Astrocyte (in vitro differentiated cells and primary cell): ENCODE measurements at regions not wholly inside any gene's neighbourhood (a gene's known extent, or its start where the extent isn't known, plus 50 kb on each side); places are given as distances from the start of the nearest gene placed in this dataset.

Experiments used
- DNase-seq: peaks from one replicate; pipeline ENCODE4 v3.0.0-alpha.2; 2010; ENCODE audit warnings: low read depth
- FAIRE-seq: peaks from 2 replicates; lab custom pipeline; 2011; peaks lifted over from hg19 to GRCh38; lab: Jason Lieb, UNC
- H2AFZ ChIP-seq: 2 replicates; pipeline ENCODE4 v1.6.0; 2012; ENCODE audit warnings: low read depth, low read length, inconsistent platforms
- H3K27ac ChIP-seq: 2 replicates; pipeline ENCODE4 v1.5.1; 2011; ENCODE audit warnings: low read depth, low read length, inconsistent platforms
- H3K27me3 ChIP-seq: 2 replicates; pipeline ENCODE4 v1.6.0; 2011; ENCODE audit warnings: low read length, inconsistent platforms; ENCODE audit not compliant: insufficient read depth
- H3K36me3 ChIP-seq: 2 replicates; pipeline ENCODE4 v1.5.1; 2011; ENCODE audit warnings: low read length, inconsistent platforms; ENCODE audit not compliant: insufficient read depth
- H3K4me1 ChIP-seq: 2 replicates; pipeline ENCODE4 v1.5.1; 2011; ENCODE audit warnings: low read length, inconsistent platforms; ENCODE audit not compliant: insufficient read depth
- H3K4me2 ChIP-seq: 2 replicates; pipeline ENCODE4 v1.6.0; 2012; ENCODE audit warnings: low read length, inconsistent platforms
- H3K4me3 ChIP-seq: 2 replicates; pipeline ENCODE4 v1.5.1; 2011; ENCODE audit warnings: low read depth, mild to moderate bottlenecking, low read length, inconsistent platforms; ENCODE audit not compliant: insufficient read depth
- H3K79me2 ChIP-seq: 2 replicates; pipeline ENCODE4 v1.6.0; 2012; ENCODE audit warnings: mild to moderate bottlenecking, low read length, inconsistent platforms; ENCODE audit not compliant: insufficient read depth
- H3K9ac ChIP-seq: 2 replicates; pipeline ENCODE4 v1.6.0; 2012; ENCODE audit warnings: mild to moderate bottlenecking, low read length, inconsistent platforms
- H3K9me3 ChIP-seq: 2 replicates; pipeline ENCODE4 v1.5.1; 2012; ENCODE audit warnings: low read depth, mild to moderate bottlenecking, low read length, inconsistent platforms; ENCODE audit not compliant: insufficient read depth
- H4K20me1 ChIP-seq: 2 replicates; pipeline ENCODE4 v1.6.0; 2012; ENCODE audit warnings: low read length, inconsistent platforms; ENCODE audit not compliant: insufficient read depth
- H3K27ac Mint-ChIP-seq: one replicate; pipeline ENCODE4 v1.8.0; 2021; ENCODE audit warnings: mild to moderate bottlenecking, mixed read lengths; ENCODE audit not compliant: unreplicated experiment
- H3K27me3 Mint-ChIP-seq: one replicate; pipeline ENCODE4 v1.8.0; 2021; ENCODE audit warnings: low read depth, mixed read lengths; ENCODE audit not compliant: unreplicated experiment
- H3K36me3 Mint-ChIP-seq: one replicate; pipeline ENCODE4 v1.8.0; 2021; ENCODE audit warnings: low read depth, mixed read lengths; ENCODE audit not compliant: unreplicated experiment
- H3K4me1 Mint-ChIP-seq: one replicate; pipeline ENCODE4 v1.8.0; 2021; ENCODE audit warnings: low read depth, mixed read lengths; ENCODE audit not compliant: unreplicated experiment
- H3K4me3 Mint-ChIP-seq: one replicate; pipeline ENCODE4 v1.8.0; 2021; ENCODE audit warnings: mild to moderate bottlenecking, moderate library complexity, mixed read lengths; ENCODE audit not compliant: unreplicated experiment
- H3K9me3 Mint-ChIP-seq: one replicate; pipeline ENCODE4 v1.8.0; 2021; ENCODE audit warnings: mild to moderate bottlenecking, mixed read lengths; ENCODE audit not compliant: unreplicated experiment
- EZH2 ChIP-seq: IDR thresholded peaks from 2 replicates; pipeline ENCODE4 v1.6.1; 2012; ENCODE audit warnings: mild to moderate bottlenecking, low read length, inconsistent platforms; ENCODE audit not compliant: insufficient read depth
- TF ChIP-seq, protein P1 (sequence below): IDR thresholded peaks from 2 replicates; pipeline ENCODE4 v1.5.1; 2011; ENCODE audit warnings: low read depth, mild to moderate bottlenecking, inconsistent platforms, low read length, moderate library complexity; ENCODE audit not compliant: insufficient read depth

DNA sequence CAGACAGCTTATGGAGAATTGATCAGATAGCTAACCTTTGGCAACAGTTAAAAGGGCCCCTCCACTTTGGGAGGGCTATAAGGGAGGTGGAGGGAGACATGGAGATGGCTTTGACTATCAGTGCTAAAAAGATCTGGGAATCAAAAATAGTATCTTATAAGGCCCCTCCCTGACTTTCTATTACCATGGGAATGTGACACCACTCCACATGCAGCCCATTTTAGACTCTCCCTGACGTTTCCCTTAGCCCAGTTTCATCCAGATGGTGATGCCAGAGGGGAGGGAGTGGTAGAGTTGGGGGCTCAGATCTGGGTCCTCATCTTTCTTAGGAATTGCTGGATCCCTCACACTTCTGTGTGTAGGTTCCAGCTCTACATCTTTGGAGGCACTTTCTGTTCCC, 200.0 kb upstream of the DTNBP1 start:
- peaks cover 2% of the 10 kb centered on the region for H3K36me3 Mint-ChIP-seq
- Histone ChIP-seq H3K27me3 (peaks cover 2% of the 10 kb centered on the region), H3K27ac (no peak overlapping the region), H3K36me3 (no peaks in the 10 kb centered on the region), H3K4me2 (no peak overlapping the region), H4K20me1 (no peaks in the 10 kb centered on the region), H2AFZ (no peak overlapping the region), H3K79me2 (no peaks in the 10 kb centered on the region), H3K9ac (no peak overlapping the region), H3K4me3 (no peak overlapping the region), H3K4me1 (no peaks in the 10 kb centered on the region), H3K9me3 (no peaks in the 10 kb centered on the region)
- FAIRE-seq (no peak), DNase-seq (no peak)
- peaks cover 3% of the 10 kb centered on the region for H3K27me3 Mint-ChIP-seq
- H3K4me3 Mint-ChIP-seq: no peak overlapping the region
- H3K4me1 Mint-ChIP-seq: peaks cover 3% of the 10 kb centered on the region
- no peaks in the 10 kb centered on the region for H3K9me3 Mint-ChIP-seq
- TF ChIP-seq EZH2: no peak
- TF ChIP-seq, protein P1, sequence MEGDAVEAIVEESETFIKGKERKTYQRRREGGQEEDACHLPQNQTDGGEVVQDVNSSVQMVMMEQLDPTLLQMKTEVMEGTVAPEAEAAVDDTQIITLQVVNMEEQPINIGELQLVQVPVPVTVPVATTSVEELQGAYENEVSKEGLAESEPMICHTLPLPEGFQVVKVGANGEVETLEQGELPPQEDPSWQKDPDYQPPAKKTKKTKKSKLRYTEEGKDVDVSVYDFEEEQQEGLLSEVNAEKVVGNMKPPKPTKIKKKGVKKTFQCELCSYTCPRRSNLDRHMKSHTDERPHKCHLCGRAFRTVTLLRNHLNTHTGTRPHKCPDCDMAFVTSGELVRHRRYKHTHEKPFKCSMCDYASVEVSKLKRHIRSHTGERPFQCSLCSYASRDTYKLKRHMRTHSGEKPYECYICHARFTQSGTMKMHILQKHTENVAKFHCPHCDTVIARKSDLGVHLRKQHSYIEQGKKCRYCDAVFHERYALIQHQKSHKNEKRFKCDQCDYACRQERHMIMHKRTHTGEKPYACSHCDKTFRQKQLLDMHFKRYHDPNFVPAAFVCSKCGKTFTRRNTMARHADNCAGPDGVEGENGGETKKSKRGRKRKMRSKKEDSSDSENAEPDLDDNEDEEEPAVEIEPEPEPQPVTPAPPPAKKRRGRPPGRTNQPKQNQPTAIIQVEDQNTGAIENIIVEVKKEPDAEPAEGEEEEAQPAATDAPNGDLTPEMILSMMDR: no peak
- no peak overlapping the region for H3K27ac Mint-ChIP-seq

DNA sequence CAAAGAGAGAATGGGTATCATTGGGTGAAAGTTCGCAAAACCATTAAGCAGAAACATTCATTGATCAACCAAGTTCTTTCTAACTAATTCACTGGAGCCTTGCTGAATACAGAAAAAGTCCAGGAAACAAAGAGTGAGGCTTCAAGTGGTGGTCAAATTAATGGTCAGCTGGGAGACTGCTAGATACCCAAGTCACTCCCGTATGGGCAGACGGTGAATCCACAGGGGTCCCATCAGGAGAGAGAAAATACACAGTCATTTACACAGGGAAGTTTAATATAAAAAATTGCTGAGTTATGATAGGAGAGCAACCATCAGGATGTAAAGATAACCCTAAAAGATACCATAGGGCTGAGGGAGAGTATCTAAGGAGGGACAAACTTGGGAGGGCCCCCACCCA, 198.7 kb upstream of the DTNBP1 start:
- Mint-ChIP-seq H3K27ac (no peak overlapping the region), H3K27me3 (peaks cover 3% of the 10 kb centered on the region), H3K4me1 (peaks cover 3% of the 10 kb centered on the region), H3K9me3 (no peaks in the 10 kb centered on the region), H3K36me3 (peaks cover 2% of the 10 kb centered on the region), H3K4me3 (no peak overlapping the region)
- no peak overlapping the region for H3K27ac ChIP-seq
- no peaks in the 10 kb centered on the region for H4K20me1 ChIP-seq
- H3K4me3 ChIP-seq: no peak overlapping the region
- no peaks in the 10 kb centered on the region for H3K36me3 ChIP-seq
- H3K4me2 ChIP-seq: no peak overlapping the region
- FAIRE-seq: no peak
- no peak overlapping the region for H2AFZ ChIP-seq
- H3K4me1 ChIP-seq: no peaks in the 10 kb centered on the region
- no peak overlapping the region for H3K9ac ChIP-seq
- DNase-seq: no peak
- H3K79me2 ChIP-seq: no peaks in the 10 kb centered on the region
- TF ChIP-seq EZH2: no peak
- TF ChIP-seq, protein P1: no peak
- H3K9me3 ChIP-seq: no peaks in the 10 kb centered on the region
- H3K27me3 ChIP-seq: peaks cover 2% of the 10 kb centered on the region

DNA sequence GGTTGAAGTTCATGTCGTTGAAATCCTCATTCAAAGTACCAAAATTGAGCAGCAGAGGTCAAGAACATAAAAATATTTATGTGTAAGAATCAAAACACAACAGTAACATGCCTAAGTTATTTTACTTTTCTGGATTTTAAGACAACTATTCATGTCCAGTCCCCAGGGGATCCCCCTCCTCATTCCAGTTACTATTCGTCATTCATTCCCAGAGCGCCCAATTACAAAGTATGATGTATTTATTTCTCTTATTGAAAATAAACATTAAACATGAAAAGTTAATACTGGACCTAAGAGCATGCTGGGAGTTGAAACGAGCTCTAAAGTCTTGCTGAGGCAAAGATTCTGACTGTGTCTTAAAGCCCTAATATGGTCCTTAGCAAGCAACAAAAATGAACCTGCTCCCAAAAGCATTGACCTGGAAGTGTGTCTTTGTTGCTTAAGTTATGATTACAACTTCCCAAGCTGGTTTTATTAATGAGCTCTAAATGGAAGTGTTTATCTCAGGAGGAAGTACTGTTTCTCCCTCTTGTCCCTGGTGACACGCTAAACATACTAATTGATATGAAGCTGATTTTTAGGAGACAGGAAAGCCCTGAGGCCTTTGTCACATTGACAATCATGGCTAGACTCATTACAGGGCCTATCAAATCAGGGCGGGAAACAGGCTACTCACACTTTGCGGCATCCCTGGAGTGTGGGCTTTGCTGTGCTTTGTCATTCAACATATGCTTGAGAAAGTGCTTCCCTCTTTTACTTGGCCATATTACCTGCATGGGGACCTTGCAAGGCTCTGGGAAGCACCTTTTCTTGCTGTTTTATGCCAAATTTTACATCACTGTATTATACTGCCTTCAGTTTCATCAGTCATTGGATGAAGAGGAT, 192.2 kb upstream of the DTNBP1 start:
- Histone ChIP-seq H2AFZ (no peak overlapping the region), H3K27ac (no peak overlapping the region), H3K4me1 (no peaks in the 10 kb centered on the region), H3K9me3 (no peaks in the 10 kb centered on the region), H3K36me3 (no peaks in the 10 kb centered on the region), H3K9ac (no peak overlapping the region), H3K4me3 (no peak overlapping the region), H3K27me3 (no peaks in the 10 kb centered on the region), H3K79me2 (no peaks in the 10 kb centered on the region), H4K20me1 (no peaks in the 10 kb centered on the region), H3K4me2 (no peak overlapping the region)
- H3K9me3 Mint-ChIP-seq: peaks cover 5% of the 10 kb centered on the region
- no peak for TF ChIP-seq EZH2
- TF ChIP-seq, protein P1: no peak
- H3K36me3 Mint-ChIP-seq: no peaks in the 10 kb centered on the region
- no peaks in the 10 kb centered on the region for H3K27me3 Mint-ChIP-seq
- DNase-seq (no peak), FAIRE-seq (no peak)
- no peak overlapping the region for H3K4me3 Mint-ChIP-seq
- H3K4me1 Mint-ChIP-seq: peaks cover 4% of the 10 kb centered on the region
- no peak overlapping the region for H3K27ac Mint-ChIP-seq
